ACC112 (cell line): ENCODE measurements at regions not wholly inside any gene's neighbourhood (a gene's known extent, or its start where the extent isn't known, plus 50 kb on each side); places are given as distances from the start of the nearest gene placed in this dataset.

Experiments used
- H2AFZ ChIP-seq: fragments of 200-600 bp; sonication (generic); one replicate; pipeline ENCODE4 v1.6.0; 2017; ENCODE audit warnings: antibody characterized with exemption, low read length; ENCODE audit not compliant: unreplicated experiment
- H3K27ac ChIP-seq: fragments of 200-600 bp; sonication (generic); 2 replicates; pipeline ENCODE4 v1.5.1; 2014; ENCODE audit warnings: low read depth, mild to moderate bottlenecking, antibody characterized with exemption, low read length, moderate library complexity
- H3K27me3 ChIP-seq: fragments of 200-600 bp; sonication (generic); 2 replicates; pipeline ENCODE4 v1.6.1; 2014; ENCODE audit warnings: mild to moderate bottlenecking, antibody characterized with exemption, low read length, moderate library complexity, mixed read lengths; ENCODE audit not compliant: insufficient read depth
- H3K36me3 ChIP-seq: fragments of 200-600 bp; sonication (generic); 2 replicates; pipeline ENCODE4 v1.6.1; 2016; ENCODE audit warnings: mild to moderate bottlenecking, antibody characterized with exemption, low read length, moderate library complexity, mixed read lengths; ENCODE audit not compliant: insufficient read depth
- H3K4me1 ChIP-seq: fragments of 200-600 bp; sonication (generic); one replicate; pipeline ENCODE4 v1.6.1; 2016; ENCODE audit warnings: low read length, mixed read lengths; ENCODE audit not compliant: insufficient read depth, unreplicated experiment, control insufficient read depth
- H3K4me3 ChIP-seq: fragments of 200-600 bp; sonication (generic); 2 replicates; pipeline ENCODE4 v1.5.1; 2014; ENCODE audit warnings: mild to moderate bottlenecking, low read depth, low read length
- H3K79me2 ChIP-seq: fragments of 200-600 bp; sonication (generic); one replicate; pipeline ENCODE4 v1.6.0; 2016; ENCODE audit warnings: low read length; ENCODE audit not compliant: control insufficient read depth, unreplicated experiment, insufficient read depth

GRCh38 chr10:111561124-111561523, 484.3 kb downstream of the ADRA2A start:
- Histone ChIP-seq H3K36me3 (no peaks in the 10 kb centered on the region), H3K4me1 (no peaks in the 10 kb centered on the region), H2AFZ (no peak overlapping the region)

GRCh38 chr10:111565542-111565941, 488.7 kb downstream of the ADRA2A start:
- H3K4me1 ChIP-seq: no peaks in the 10 kb centered on the region
- no peaks in the 10 kb centered on the region for H3K79me2 ChIP-seq
- H3K27me3 ChIP-seq: no peaks in the 10 kb centered on the region
- no peak overlapping the region for H3K4me3 ChIP-seq
- H2AFZ ChIP-seq: no peak overlapping the region
- no peak overlapping the region for H3K27ac ChIP-seq
- no peaks in the 10 kb centered on the region for H3K36me3 ChIP-seq

More at GRCh38 chr10:111561124-111561523, 484.3 kb downstream of the ADRA2A start:
- Histone ChIP-seq H3K27me3 (no peaks in the 10 kb centered on the region), H3K4me3 (no peak overlapping the region), H3K27ac (no peak overlapping the region), H3K79me2 (no peaks in the 10 kb centered on the region)

GRCh38 chr10:111578076-111578475, 501.2 kb downstream of the ADRA2A start:
- Histone ChIP-seq H3K4me1 (no peaks in the 10 kb centered on the region), H2AFZ (no peak overlapping the region), H3K27ac (no peak overlapping the region), H3K27me3 (no peaks in the 10 kb centered on the region), H3K36me3 (no peaks in the 10 kb centered on the region), H3K4me3 (no peak overlapping the region), H3K79me2 (no peaks in the 10 kb centered on the region)

GRCh38 chr10:111579473-111579872, 502.6 kb downstream of the ADRA2A start:
- no peak overlapping the region for H3K27ac ChIP-seq
- H3K79me2 ChIP-seq: no peaks in the 10 kb centered on the region
- no peak overlapping the region for H2AFZ ChIP-seq
- no peaks in the 10 kb centered on the region for H3K4me1 ChIP-seq
- H3K27me3 ChIP-seq: no peaks in the 10 kb centered on the region
- no peaks in the 10 kb centered on the region for H3K36me3 ChIP-seq
- H3K4me3 ChIP-seq: no peak overlapping the region

GRCh38 chr10:111590703-111591102, 513.9 kb downstream of the ADRA2A start:
- no peak overlapping the region for H3K27ac ChIP-seq
- no peaks in the 10 kb centered on the region for H3K36me3 ChIP-seq
- H3K4me1 ChIP-seq: no peaks in the 10 kb centered on the region
- H3K4me3 ChIP-seq: no peak overlapping the region
- no peaks in the 10 kb centered on the region for H3K79me2 ChIP-seq
- no peaks in the 10 kb centered on the region for H3K27me3 ChIP-seq
- no peak overlapping the region for H2AFZ ChIP-seq

GRCh38 chr10:111593578-111593977, 516.7 kb downstream of the ADRA2A start:
- Histone ChIP-seq H3K4me1 (no peaks in the 10 kb centered on the region), H3K4me3 (no peak overlapping the region), H3K27me3 (no peaks in the 10 kb centered on the region), H3K79me2 (no peaks in the 10 kb centered on the region), H3K36me3 (no peaks in the 10 kb centered on the region), H2AFZ (no peak overlapping the region), H3K27ac (no peak overlapping the region)

GRCh38 chr10:111595173-111595572, 518.3 kb downstream of the ADRA2A start:
- H3K4me3 ChIP-seq: no peak overlapping the region
- H3K4me1 ChIP-seq: no peaks in the 10 kb centered on the region
- no peaks in the 10 kb centered on the region for H3K36me3 ChIP-seq
- H2AFZ ChIP-seq: no peak overlapping the region
- H3K79me2 ChIP-seq: no peaks in the 10 kb centered on the region
- no peaks in the 10 kb centered on the region for H3K27me3 ChIP-seq
- no peak overlapping the region for H3K27ac ChIP-seq

- H3K79me2 ChIP-seq: no peaks in the 10 kb centered on the region
- H3K4me1 ChIP-seq: no peaks in the 10 kb centered on the region
- no peak overlapping the region for H2AFZ ChIP-seq
- H3K36me3 ChIP-seq: no peaks in the 10 kb centered on the region
- H3K4me3 ChIP-seq: no peak overlapping the region
- no peaks in the 10 kb centered on the region for H3K27me3 ChIP-seq
- H3K27ac ChIP-seq: no peak overlapping the region
These were observed 521.7 kb downstream of the ADRA2A start for GRCh38 chr10:111598433-111599059.

- Histone ChIP-seq H3K27ac (no peak overlapping the region), H2AFZ (no peak overlapping the region), H3K4me3 (no peak overlapping the region), H3K79me2 (no peaks in the 10 kb centered on the region), H3K36me3 (no peaks in the 10 kb centered on the region), H3K27me3 (no peaks in the 10 kb centered on the region), H3K4me1 (no peaks in the 10 kb centered on the region)
These were observed 523.1 kb downstream of the ADRA2A start for GRCh38 chr10:111599943-111600342.

- Histone ChIP-seq H3K36me3 (no peaks in the 10 kb centered on the region), H3K27ac (no peak overlapping the region), H3K27me3 (no peaks in the 10 kb centered on the region), H2AFZ (no peak overlapping the region), H3K4me3 (no peak overlapping the region), H3K4me1 (no peaks in the 10 kb centered on the region), H3K79me2 (no peaks in the 10 kb centered on the region)
These were observed 523.9 kb downstream of the ADRA2A start for GRCh38 chr10:111600772-111601171.

- H3K36me3 ChIP-seq: no peaks in the 10 kb centered on the region
- H3K27me3 ChIP-seq: no peaks in the 10 kb centered on the region
- no peak overlapping the region for H3K27ac ChIP-seq
- H3K4me1 ChIP-seq: no peaks in the 10 kb centered on the region
- no peaks in the 10 kb centered on the region for H3K79me2 ChIP-seq
- H2AFZ ChIP-seq: no peak overlapping the region
- H3K4me3 ChIP-seq: no peak overlapping the region
These were observed 535.4 kb downstream of the ADRA2A start for GRCh38 chr10:111612273-111612672.
